Stimulated activated CD8-positive, alpha-beta memory T cell treated with anti-CD3 and anti-CD28 coated beads, Interleukin-12 subunit alpha, Interleukin-12 subunit beta, amount 100 ng/mL, for 1 hour (primary cell): ENCODE measurements at regions not wholly inside any gene's neighbourhood (a gene's known extent, or its start where the extent isn't known, plus 50 kb on each side); places are given as distances from the start of the nearest gene placed in this dataset.
"Not testable (repeated sequence)": the region's sequence is repeated elsewhere in the genome, so short reads cannot be mapped to it uniquely, and the experiment has no call there.

ENCODE experiments used
- DNase-seq: peaks from one replicate; pipeline ENCODE4 v3.0.0-alpha.2; 2020; ENCODE audit warnings: low read depth

- no peak for DNase-seq
These were observed 233.3 kb downstream of the ZNF608 start for GRCh38 chr5:124512952-124513632.

GRCh38 chr5:124512236-124512635 lies 234.2 kb downstream of the ZNF608 start:
- no peak for DNase-seq

GRCh38 chr5:124511791-124512190 lies 234.6 kb downstream of the ZNF608 start:
- DNase-seq, result no peak

GRCh38 chr5:124507688-124508087 lies 238.8 kb downstream of the ZNF608 start:
- no peak for DNase-seq

- no peak for DNase-seq
These were observed 242.1 kb downstream of the ZNF608 start for GRCh38 chr5:124504081-124504916.

- DNase-seq, result no peak
These were observed 243.9 kb downstream of the ZNF608 start for GRCh38 chr5:124502551-124502950.

GRCh38 chr5:124499818-124500217 lies 246.6 kb downstream of the ZNF608 start:
- DNase-seq, result not testable (repeated sequence)

GRCh38 chr5:124496968-124497367 lies 249.5 kb downstream of the ZNF608 start:
- DNase-seq, result not testable (repeated sequence)

GRCh38 chr5:124494540-124495116 lies 251.8 kb downstream of the ZNF608 start:
- DNase-seq, result no peak

- DNase-seq, result no peak
These were observed 253.8 kb downstream of the ZNF608 start for GRCh38 chr5:124492444-124493224.

GRCh38 chr5:124490315-124490714 lies 256.1 kb downstream of the ZNF608 start:
- DNase-seq, result not testable (repeated sequence)

- DNase-seq, result no peak
These were observed 265.0 kb downstream of the ZNF608 start for GRCh38 chr5:124481419-124481818.

- no peak for DNase-seq
These were observed 265.5 kb downstream of the ZNF608 start for GRCh38 chr5:124480964-124481363.

GRCh38 chr5:124480022-124480421 lies 266.4 kb downstream of the ZNF608 start:
- DNase-seq, result no peak

GRCh38 chr5:124478264-124478663 lies 268.2 kb downstream of the ZNF608 start:
- no peak for DNase-seq

GRCh38 chr5:124477577-124477976 lies 268.9 kb downstream of the ZNF608 start:
- DNase-seq, result no peak

- DNase-seq, result no peak
These were observed 269.4 kb downstream of the ZNF608 start for GRCh38 chr5:124477062-124477461.

- no peak for DNase-seq
These were observed 271.8 kb downstream of the ZNF608 start for GRCh38 chr5:124474528-124475215.

GRCh38 chr5:124468671-124469411 lies 277.6 kb downstream of the ZNF608 start:
- DNase-seq, result no peak

GRCh38 chr5:124467745-124468144 lies 278.7 kb downstream of the ZNF608 start:
- no peak for DNase-seq

GRCh38 chr5:124466011-124466410 lies 280.4 kb downstream of the ZNF608 start:
- DNase-seq, result no peak
